Panc1 (cell line): ENCODE measurements at regions not wholly inside any gene's neighbourhood (a gene's known extent, or its start where the extent isn't known, plus 50 kb on each side); places are given as distances from the start of the nearest gene placed in this dataset.

Experiments
- ATAC-seq: fragments of 200-7000 bp; cut with Tn5 transposase; 2 replicates; pipeline ENCODE4 v1.9.1; 2020; ENCODE audit warnings: mild to moderate bottlenecking, moderate library complexity
- BruUV-seq: library from RNA; stranded (reverse); fragments of 400-500 nt; replicated peaks from 2 replicates; lab custom pipeline; 2021; lab: Mats Ljungman, UMichigan
- CTCF ChIA-PET: fragments of 300-600 bp; sonication (Branson Sonifier 250); formaldehyde crosslinking; loops from one replicate; lab custom pipeline; 2022; ENCODE audit warnings: antibody characterized with exemption; lab: Charles Lee
- POLR2A ChIA-PET: fragments of 300-600 bp; sonication (Branson Sonifier 250); formaldehyde crosslinking; loops from one replicate; lab custom pipeline; 2022; ENCODE audit warnings: antibody characterized with exemption; lab: Charles Lee
- DNase-seq: peaks from one replicate; pipeline ENCODE4 v3.0.0-alpha.2; 2010; ENCODE audit warnings: low read depth, low spot score
- H3K27ac ChIP-seq: 2 replicates; pipeline ENCODE4 v1.5.1; 2011; ENCODE audit warnings: mild to moderate bottlenecking, low read length, inconsistent platforms
- H3K27me3 ChIP-seq: fragments of 200-500 bp; sonication (Bioruptor generic); 2 replicates; pipeline ENCODE4 v1.6.0; 2014; ENCODE audit warnings: low read length, inconsistent platforms; ENCODE audit not compliant: control insufficient read depth, insufficient read depth
- H3K36me3 ChIP-seq: fragments of 200-500 bp; sonication (Bioruptor generic); 2 replicates; pipeline ENCODE4 v1.5.1; 2014; ENCODE audit warnings: inconsistent platforms, mild to moderate bottlenecking, low read length, moderate library complexity; ENCODE audit not compliant: control insufficient read depth, insufficient read depth
- H3K4me1 ChIP-seq: 2 replicates; pipeline ENCODE4 v1.5.1; 2011; ENCODE audit warnings: inconsistent platforms, mild to moderate bottlenecking, low read length, moderate library complexity; ENCODE audit not compliant: control insufficient read depth, insufficient read depth
- H3K4me3 ChIP-seq, 2 experiments: 2 replicates each; pipeline ENCODE4 v1.5.1; 2011 to 2012; ENCODE audit warnings: low read depth in 2 of 2, low read length in 2 of 2, mild to moderate bottlenecking in 2 of 2, inconsistent platforms in 1 of 2, moderate library complexity in 1 of 2
- H3K9me3 ChIP-seq: fragments of 200-500 bp; sonication (Bioruptor generic); 2 replicates; pipeline ENCODE4 v1.5.1; 2014; ENCODE audit warnings: low read depth, mild to moderate bottlenecking, inconsistent platforms, low read length, moderate library complexity; ENCODE audit not compliant: control insufficient read depth, insufficient read depth
- CTCF ChIP-seq: fragments of 450-650 bp; IDR thresholded peaks from 2 replicates; pipeline ENCODE4 v1.5.1; 2017; ENCODE audit warnings: mild to moderate bottlenecking
- POLR2AphosphoS5 ChIP-seq: IDR thresholded peaks from 2 replicates; pipeline ENCODE4 v1.6.1; 2012; ENCODE audit warnings: mild to moderate bottlenecking, low read depth, low read length, moderate library complexity
- REST ChIP-seq, 2 experiments: IDR thresholded peaks; 2 replicates each; pipeline ENCODE4 v1.6.1; 2011 to 2012; ENCODE audit warnings: low read depth in 2 of 2, control low read depth in 1 of 2, low read length in 1 of 2, mild to moderate bottlenecking in 1 of 2, moderate library complexity in 1 of 2; ENCODE audit not compliant: insufficient read depth in 1 of 2
- SIN3A ChIP-seq: IDR thresholded peaks from 2 replicates; pipeline ENCODE4 v1.6.1; 2012; ENCODE audit warnings: low read depth, mild to moderate bottlenecking, low read length, moderate library complexity, borderline replicate concordance; ENCODE audit not compliant: insufficient read depth
- TCF7L2 ChIP-seq: IDR thresholded peaks from 2 replicates; pipeline ENCODE4 v1.6.1; 2011; ENCODE audit warnings: mild to moderate bottlenecking, low read depth, low read length, inconsistent platforms
- in situ Hi-C: cut with HindIII; loops from 2 replicates; pipeline ENCODE4 v1.10.0; 2016; ENCODE audit warnings: low sequenced_read_pairs, low pct_unique_long_range_greater_than_20kb
- intact Hi-C: fragments of 100-400 bp; cut with micrococcal nuclease; formaldehyde crosslinking; loops from one replicate; pipeline ENCODE4 v1.10.0; 2022; ENCODE audit not compliant: unreplicated experiment

GRCh38 chr6:169083508-169083874 lies 170.2 kb downstream of the THBS2 start:
- intact Hi-C loops, result no loop called here
- H3K36me3 ChIP-seq, result no peaks in the 10 kb centered on the region
- H3K4me1 ChIP-seq, result no peaks in the 10 kb centered on the region
- CTCF ChIA-PET, result no interaction called here
- no TSS peak for BruUV-seq
- TF ChIP-seq TCF7L2 (no peak), CTCF (no peak), SIN3A (no peak), POLR2AphosphoS5 (no peak), REST (IDR thresholded peaks at IDR 0.05; ENCODE audit: insufficient read depth in 1 of 2, low read depth in 2 of 2, low read length in 1 of 2) (no peak)
- H3K27ac ChIP-seq, result no peak overlapping the region
- POLR2A ChIA-PET, result no interaction called here
- DNase-seq, result no peak
- no peaks in the 10 kb centered on the region for H3K9me3 ChIP-seq
- no peak overlapping the region for H3K4me3 ChIP-seq
- in situ Hi-C loops, result no loop called here
- no peak for ATAC-seq
- H3K27me3 ChIP-seq, result no peaks in the 10 kb centered on the region

GRCh38 chr6:169082817-169083507 lies 170.7 kb downstream of the THBS2 start:
- no peak for ATAC-seq
- no peaks in the 10 kb centered on the region for H3K9me3 ChIP-seq
- no peak for DNase-seq
- no peak for TF ChIP-seq POLR2AphosphoS5
- no peak for TF ChIP-seq SIN3A
- TF ChIP-seq TCF7L2, result no peak
- no peak for TF ChIP-seq CTCF
- no peak for TF ChIP-seq REST (IDR thresholded peaks at IDR 0.05; ENCODE audit: insufficient read depth in 1 of 2, low read depth in 2 of 2, low read length in 1 of 2)
- intact Hi-C loops, result no loop called here
- no TSS peak for BruUV-seq
- ChIA-PET POLR2A (no interaction called here), CTCF (no interaction called here)
- no peaks in the 10 kb centered on the region for H3K36me3 ChIP-seq
- no peaks in the 10 kb centered on the region for H3K27me3 ChIP-seq
- no peak overlapping the region for H3K4me3 ChIP-seq
- H3K27ac ChIP-seq, result no peak overlapping the region
- in situ Hi-C loops, result no loop called here
- no peaks in the 10 kb centered on the region for H3K4me1 ChIP-seq
